Breast epithelium (tissue), 3 donors: ENCODE measurements at regions not wholly inside any gene's neighbourhood (a gene's known extent, or its start where the extent isn't known, plus 50 kb on each side); places are given as distances from the start of the nearest gene placed in this dataset.

ENCODE experiments used
- CTCF ChIP-seq, 3 donors: fragments of 450-650 bp; IDR thresholded peaks; one replicate each; pipeline ENCODE4 v1.5.1; 2016 to 2017; ENCODE audit warnings: antibody characterized with exemption in 3 of 3, mild to moderate bottlenecking in 3 of 3, moderate library complexity in 3 of 3
- POLR2A ChIP-seq: fragments of 450-650 bp; IDR thresholded peaks from one replicate; pipeline ENCODE4 v1.6.1; 2016; ENCODE audit warnings: antibody characterized with exemption, mild to moderate bottlenecking, moderate library complexity
- POLR2AphosphoS5 ChIP-seq, 3 donors: sonication (generic); formaldehyde crosslinking; IDR thresholded peaks; one replicate each; pipeline ENCODE4 v1.6.1; 2017; ENCODE audit warnings: antibody characterized with exemption in 3 of 3

- TF ChIP-seq CTCF (IDR thresholded peaks at IDR 0.05): no peak
- no peak for TF ChIP-seq POLR2AphosphoS5 (IDR thresholded peaks at IDR 0.05)
- TF ChIP-seq POLR2A: no peak
Measured at GRCh38 chr15:47639042-47639441, 78.3 kb upstream of the SEMA6D start.
